Suppressor macrophage treated with lipopolysaccharide for 1 hour (primary cell): ENCODE measurements at regions not wholly inside any gene's neighbourhood (a gene's known extent, or its start where the extent isn't known, plus 50 kb on each side); places are given as distances from the start of the nearest gene placed in this dataset.

ENCODE experiments used
- DNase-seq, 3 donors: peaks; one replicate each; pipeline ENCODE4 v3.0.0-alpha.2; 2020 to 2022

GRCh38 chr14:101337053-101337452 lies 224.2 kb upstream of the DIO3 start:
- no peak for DNase-seq

- DNase-seq: no peak
Measured at GRCh38 chr14:101340556-101340955, 220.7 kb upstream of the DIO3 start.

GRCh38 chr14:101347893-101348777 lies 213.2 kb upstream of the DIO3 start:
- no peak for DNase-seq

GRCh38 chr14:101349108-101349507 lies 212.2 kb upstream of the DIO3 start:
- no peak for DNase-seq

GRCh38 chr14:101350021-101350420 lies 211.3 kb upstream of the DIO3 start:
- no peak for DNase-seq

GRCh38 chr14:101350691-101351090 lies 210.6 kb upstream of the DIO3 start:
- no peak for DNase-seq

GRCh38 chr14:101351146-101351545 lies 210.1 kb upstream of the DIO3 start:
- no peak for DNase-seq

- no peak for DNase-seq
Measured at GRCh38 chr14:101351769-101352168, 209.5 kb upstream of the DIO3 start.

- no peak for DNase-seq
Measured at GRCh38 chr14:101352567-101352966, 208.7 kb upstream of the DIO3 start.

- DNase-seq: no peak
Measured at GRCh38 chr14:101353422-101353821, 207.9 kb upstream of the DIO3 start.

GRCh38 chr14:101354726-101355125 lies 206.6 kb upstream of the DIO3 start:
- DNase-seq: no peak

- no peak for DNase-seq
Measured at GRCh38 chr14:101355284-101355683, 206.0 kb upstream of the DIO3 start.

- DNase-seq: no peak
Measured at GRCh38 chr14:101357038-101357437, 204.3 kb upstream of the DIO3 start.

GRCh38 chr14:101357559-101358319 lies 203.6 kb upstream of the DIO3 start:
- no peak for DNase-seq

GRCh38 chr14:101358320-101359125 lies 202.8 kb upstream of the DIO3 start:
- no peak for DNase-seq

GRCh38 chr14:101359221-101360053 lies 201.9 kb upstream of the DIO3 start:
- DNase-seq: no peak

GRCh38 chr14:101360054-101360911 lies 201.0 kb upstream of the DIO3 start:
- no peak for DNase-seq

GRCh38 chr14:101361044-101361443 lies 200.3 kb upstream of the DIO3 start:
- DNase-seq: peak; percentile 35 to 46 (median 44)

- DNase-seq: no peak
Measured at GRCh38 chr14:101361451-101362433, 199.6 kb upstream of the DIO3 start.
